Fibroblast of lung (primary cell): ENCODE measurements at regions not wholly inside any gene's neighbourhood (a gene's known extent, or its start where the extent isn't known, plus 50 kb on each side); places are given as distances from the start of the nearest gene placed in this dataset.

Source experiments
- DNase-seq, 2 donors: peaks; one replicate each; pipeline versions ENCODE4 v3.0.0 to v3.0.0-alpha.2; 2010; ENCODE audit warnings: low read depth in 2 of 2
- H2AFZ ChIP-seq: 2 replicates; pipeline ENCODE4 v1.5.1; 2012; ENCODE audit warnings: low read length, control low read depth, inconsistent platforms
- H3K27ac ChIP-seq: 2 replicates; pipeline ENCODE4 v1.5.1; 2011; ENCODE audit warnings: low read length, control low read depth; ENCODE audit not compliant: insufficient read depth
- H3K27me3 ChIP-seq: 2 replicates; pipeline ENCODE4 v1.5.1; 2011; ENCODE audit warnings: mild to moderate bottlenecking, low read length; ENCODE audit not compliant: control insufficient read depth, insufficient read depth
- H3K36me3 ChIP-seq: 2 replicates; pipeline ENCODE4 v1.5.1; 2011; ENCODE audit warnings: low read length; ENCODE audit not compliant: control insufficient read depth, insufficient read depth
- H3K4me1 ChIP-seq: 2 replicates; pipeline ENCODE4 v1.5.1; 2011; ENCODE audit warnings: low read length; ENCODE audit not compliant: control insufficient read depth, insufficient read depth; ENCODE audit errors: extremely low read depth
- H3K4me2 ChIP-seq: 2 replicates; pipeline ENCODE4 v1.5.1; 2011; ENCODE audit warnings: low read length, control low read depth; ENCODE audit not compliant: insufficient read depth; ENCODE audit errors: extremely low read depth
- H3K4me3 ChIP-seq, 4 experiments: fragments of 200-600 bp in 1 of 4; sonication (generic) in 1 of 4; replicated peaks in 1 of 4; 2 replicates each; pipeline ENCODE4 v1.5.1; 2011 to 2016; ENCODE audit warnings: low read length in 4 of 4, low read depth in 3 of 4, mild to moderate bottlenecking in 3 of 4, control low read depth in 2 of 4, inconsistent platforms in 1 of 4, mixed read lengths in 1 of 4; ENCODE audit not compliant: insufficient read depth in 1 of 4; ENCODE audit errors: control extremely low read depth in 1 of 4
- H3K79me2 ChIP-seq: 2 replicates; pipeline ENCODE4 v1.5.1; 2012; ENCODE audit warnings: mild to moderate bottlenecking, low read length, inconsistent platforms; ENCODE audit not compliant: control insufficient read depth, insufficient read depth
- H3K9ac ChIP-seq: 2 replicates; pipeline ENCODE4 v1.5.1; 2011; ENCODE audit warnings: mild to moderate bottlenecking, low read length, control low read depth; ENCODE audit not compliant: insufficient read depth
- H3K9me3 ChIP-seq: 2 replicates; pipeline ENCODE4 v1.5.1; 2012; ENCODE audit warnings: low read depth, low read length; ENCODE audit not compliant: control insufficient read depth, insufficient read depth
- H4K20me1 ChIP-seq: 2 replicates; pipeline ENCODE4 v1.5.1; 2011; ENCODE audit warnings: low read length; ENCODE audit not compliant: control insufficient read depth, insufficient read depth; ENCODE audit errors: extremely low read depth
- CTCF ChIP-seq, 2 donors: IDR thresholded peaks in 1 of 2; conservative IDR thresholded peaks in 1 of 2; 1 replicate in 1 of 2; 2 replicates in 1 of 2; pipeline ENCODE4 v1.5.1; 2011 to 2012; ENCODE audit warnings: low read length in 2 of 2, control low read depth in 1 of 2, inconsistent platforms in 1 of 2, low read depth in 1 of 2, mild to moderate bottlenecking in 1 of 2
- EZH2 ChIP-seq: IDR thresholded peaks from 2 replicates; pipeline ENCODE4 v1.5.1; 2012; ENCODE audit warnings: low read length, control low read depth, mild to moderate bottlenecking; ENCODE audit errors: missing control alignments

GRCh38 chr11:80826808-80827207 lies 1386.0 kb upstream of the TENM4 start:
- no peak for TF ChIP-seq CTCF (conservative IDR thresholded peaks at IDR 0.05 in 1 of 2, IDR thresholded peaks at IDR 0.05 in 1 of 2; ENCODE audit: low read depth in 1 of 2, low read length in 2 of 2)
- TF ChIP-seq EZH2: no peak
- no peaks in the 10 kb centered on the region for H3K27me3 ChIP-seq
- no peaks in the 10 kb centered on the region for H3K79me2 ChIP-seq
- H3K9me3 ChIP-seq: no peaks in the 10 kb centered on the region
- no peak overlapping the region for H2AFZ ChIP-seq
- H3K9ac ChIP-seq: no peak overlapping the region
- H3K4me3 ChIP-seq: no peak overlapping the region
- H3K4me1 ChIP-seq: no peaks in the 10 kb centered on the region
- H3K36me3 ChIP-seq: no peaks in the 10 kb centered on the region
- no peaks in the 10 kb centered on the region for H4K20me1 ChIP-seq
- no peak overlapping the region for H3K27ac ChIP-seq
- H3K4me2 ChIP-seq: no peak overlapping the region
- no peak for DNase-seq

DNA sequence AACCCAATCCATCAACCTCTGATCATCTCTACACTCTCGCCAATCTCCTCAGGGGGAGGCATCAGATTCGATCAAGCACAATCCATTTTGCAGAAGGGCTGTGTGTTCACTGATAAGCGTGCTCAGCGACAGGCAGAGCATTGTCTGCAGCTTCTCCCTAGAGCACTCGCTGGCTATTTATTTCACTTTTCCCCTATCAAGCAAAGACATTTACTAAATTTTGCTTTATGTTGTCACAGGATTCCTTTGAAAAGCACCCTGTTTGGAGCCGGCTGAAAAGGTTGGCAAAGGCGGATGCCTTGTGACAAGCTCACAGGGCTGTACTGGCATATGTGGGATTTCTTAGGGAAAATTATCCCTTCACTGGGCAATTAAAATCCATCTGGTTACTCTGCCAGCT lies 1381.5 kb upstream of the TENM4 start:
- no peak for DNase-seq
- Histone ChIP-seq H3K79me2 (no peaks in the 10 kb centered on the region), H3K4me1 (no peaks in the 10 kb centered on the region), H2AFZ (no peak overlapping the region), H3K4me3 (no peak overlapping the region), H3K27me3 (no peaks in the 10 kb centered on the region), H3K36me3 (no peaks in the 10 kb centered on the region), H3K4me2 (no peak overlapping the region), H3K9ac (no peak overlapping the region), H4K20me1 (no peaks in the 10 kb centered on the region), H3K27ac (no peak overlapping the region), H3K9me3 (no peaks in the 10 kb centered on the region)
- TF ChIP-seq EZH2 (no peak), CTCF (conservative IDR thresholded peaks at IDR 0.05 in 1 of 2, IDR thresholded peaks at IDR 0.05 in 1 of 2; ENCODE audit: low read depth in 1 of 2, low read length in 2 of 2) (no peak)

DNA sequence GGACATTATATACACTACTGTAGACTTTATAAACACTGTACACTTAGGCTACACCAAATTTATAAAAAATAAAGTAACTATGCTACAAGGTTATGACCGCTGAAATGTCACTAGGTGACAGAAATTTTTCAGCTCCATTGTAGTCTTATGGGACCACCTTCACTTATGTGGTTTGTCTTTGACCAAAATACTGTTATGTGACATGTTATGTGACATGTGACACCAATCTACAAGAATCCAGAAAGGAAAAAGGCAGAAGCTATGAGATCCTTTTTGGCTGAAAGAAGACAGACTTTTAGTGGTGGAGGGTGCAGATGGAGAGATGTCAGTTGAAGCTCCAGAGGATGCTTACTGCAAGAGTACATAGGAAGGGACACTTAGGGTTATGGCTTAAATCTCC lies 1378.4 kb upstream of the TENM4 start:
- TF ChIP-seq CTCF (conservative IDR thresholded peaks at IDR 0.05 in 1 of 2, IDR thresholded peaks at IDR 0.05 in 1 of 2; ENCODE audit: low read depth in 1 of 2, low read length in 2 of 2) (no peak), EZH2 (no peak)
- Histone ChIP-seq H3K9me3 (no peaks in the 10 kb centered on the region), H2AFZ (no peak overlapping the region), H3K27ac (no peak overlapping the region), H3K4me1 (no peaks in the 10 kb centered on the region), H3K9ac (no peak overlapping the region), H3K36me3 (no peaks in the 10 kb centered on the region), H3K79me2 (no peaks in the 10 kb centered on the region), H3K27me3 (no peaks in the 10 kb centered on the region), H4K20me1 (no peaks in the 10 kb centered on the region), H3K4me3 (no peak overlapping the region), H3K4me2 (no peak overlapping the region)
- no peak for DNase-seq
